Calu3 (cell line): ENCODE measurements at regions not wholly inside any gene's neighbourhood (a gene's known extent, or its start where the extent isn't known, plus 50 kb on each side); places are given as distances from the start of the nearest gene placed in this dataset.

Experiments used
- BruUV-seq: library from RNA; stranded (reverse); fragments of 400-500 nt; replicated peaks from 2 replicates; lab custom pipeline; 2021; lab: Mats Ljungman, UMichigan
- CTCF ChIA-PET: fragments of 300-600 bp; sonication (Branson Sonifier 250); formaldehyde crosslinking; loops from one replicate; lab custom pipeline; 2022; ENCODE audit warnings: antibody characterized with exemption; lab: Charles Lee
- DNase-seq: peaks from one replicate; pipeline ENCODE4 v3.0.0; 2022
- H3K27ac Mint-ChIP-seq: one replicate; pipeline ENCODE4 v1.8.0; 2022; ENCODE audit warnings: mixed read lengths; ENCODE audit not compliant: unreplicated experiment
- H3K27me3 Mint-ChIP-seq: one replicate; pipeline ENCODE4 v1.8.0; 2022; ENCODE audit warnings: mixed read lengths; ENCODE audit not compliant: unreplicated experiment
- H3K36me3 Mint-ChIP-seq: one replicate; pipeline ENCODE4 v1.8.0; 2022; ENCODE audit warnings: mild to moderate bottlenecking, moderate library complexity, mixed read lengths; ENCODE audit not compliant: insufficient read depth, unreplicated experiment
- H3K4me1 Mint-ChIP-seq: one replicate; pipeline ENCODE4 v1.8.0; 2022; ENCODE audit warnings: mild to moderate bottlenecking, low read depth, mixed read lengths; ENCODE audit not compliant: unreplicated experiment
- H3K4me3 Mint-ChIP-seq: one replicate; pipeline ENCODE4 v1.8.0; 2022; ENCODE audit warnings: mild to moderate bottlenecking, low read depth, moderate library complexity, mixed read lengths; ENCODE audit not compliant: unreplicated experiment
- H3K9me3 Mint-ChIP-seq: one replicate; pipeline ENCODE4 v1.8.0; 2022; ENCODE audit warnings: low read depth, mixed read lengths; ENCODE audit not compliant: unreplicated experiment
- intact Hi-C: fragments of 100-400 bp; cut with micrococcal nuclease; formaldehyde crosslinking; loops from one replicate; pipeline ENCODE4 v1.10.0; 2022; ENCODE audit not compliant: unreplicated experiment
- TF ChIP-seq, protein P1 (sequence below): fragments of 200-600 bp; IDR thresholded peaks from one replicate; pipeline ENCODE4 v1.8.0; 2022; ENCODE audit warnings: antibody characterized with exemption; ENCODE audit not compliant: unreplicated experiment

GRCh38 chr12:93954166-93955112, 193.9 kb upstream of the PLXNC1 start:
- CTCF ChIA-PET: no interaction called here
- Mint-ChIP-seq H3K27me3 (no peaks in the 10 kb centered on the region), H3K4me1 (no peaks in the 10 kb centered on the region), H3K4me3 (no peak overlapping the region), H3K9me3 (peaks cover 3% of the 10 kb centered on the region), H3K27ac (no peak overlapping the region), H3K36me3 (no peaks in the 10 kb centered on the region)
- TF ChIP-seq, protein P1, sequence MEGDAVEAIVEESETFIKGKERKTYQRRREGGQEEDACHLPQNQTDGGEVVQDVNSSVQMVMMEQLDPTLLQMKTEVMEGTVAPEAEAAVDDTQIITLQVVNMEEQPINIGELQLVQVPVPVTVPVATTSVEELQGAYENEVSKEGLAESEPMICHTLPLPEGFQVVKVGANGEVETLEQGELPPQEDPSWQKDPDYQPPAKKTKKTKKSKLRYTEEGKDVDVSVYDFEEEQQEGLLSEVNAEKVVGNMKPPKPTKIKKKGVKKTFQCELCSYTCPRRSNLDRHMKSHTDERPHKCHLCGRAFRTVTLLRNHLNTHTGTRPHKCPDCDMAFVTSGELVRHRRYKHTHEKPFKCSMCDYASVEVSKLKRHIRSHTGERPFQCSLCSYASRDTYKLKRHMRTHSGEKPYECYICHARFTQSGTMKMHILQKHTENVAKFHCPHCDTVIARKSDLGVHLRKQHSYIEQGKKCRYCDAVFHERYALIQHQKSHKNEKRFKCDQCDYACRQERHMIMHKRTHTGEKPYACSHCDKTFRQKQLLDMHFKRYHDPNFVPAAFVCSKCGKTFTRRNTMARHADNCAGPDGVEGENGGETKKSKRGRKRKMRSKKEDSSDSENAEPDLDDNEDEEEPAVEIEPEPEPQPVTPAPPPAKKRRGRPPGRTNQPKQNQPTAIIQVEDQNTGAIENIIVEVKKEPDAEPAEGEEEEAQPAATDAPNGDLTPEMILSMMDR: no peak
- BruUV-seq: no TSS peak
- no peak for DNase-seq
- intact Hi-C loops: no loop called here

DNA sequence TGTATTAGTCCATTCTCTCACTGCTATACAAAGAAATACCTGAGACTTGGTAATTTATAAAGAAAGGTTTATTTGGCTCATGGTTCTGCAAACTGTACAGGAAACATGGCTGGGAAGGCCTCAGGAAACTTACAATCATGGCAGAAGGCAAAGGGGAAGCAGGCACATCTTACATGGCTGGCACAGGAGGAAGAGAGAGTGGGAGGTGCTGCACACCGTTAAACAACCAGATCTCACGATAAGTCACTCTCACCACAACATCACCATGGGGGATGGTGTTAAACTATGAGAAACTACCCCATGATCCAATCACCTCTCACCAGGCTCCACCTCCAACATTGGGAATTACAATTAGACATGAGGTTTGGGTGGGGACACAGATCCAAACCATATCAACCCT, 191.8 kb upstream of the PLXNC1 start:
- no peak for DNase-seq
- Mint-ChIP-seq H3K4me1 (no peaks in the 10 kb centered on the region), H3K36me3 (no peaks in the 10 kb centered on the region), H3K27ac (no peak overlapping the region), H3K4me3 (no peak overlapping the region), H3K9me3 (no peaks in the 10 kb centered on the region), H3K27me3 (no peaks in the 10 kb centered on the region)
- intact Hi-C loops: no loop called here
- TF ChIP-seq, protein P1: no peak
- CTCF ChIA-PET: no interaction called here
- no TSS peak for BruUV-seq

DNA sequence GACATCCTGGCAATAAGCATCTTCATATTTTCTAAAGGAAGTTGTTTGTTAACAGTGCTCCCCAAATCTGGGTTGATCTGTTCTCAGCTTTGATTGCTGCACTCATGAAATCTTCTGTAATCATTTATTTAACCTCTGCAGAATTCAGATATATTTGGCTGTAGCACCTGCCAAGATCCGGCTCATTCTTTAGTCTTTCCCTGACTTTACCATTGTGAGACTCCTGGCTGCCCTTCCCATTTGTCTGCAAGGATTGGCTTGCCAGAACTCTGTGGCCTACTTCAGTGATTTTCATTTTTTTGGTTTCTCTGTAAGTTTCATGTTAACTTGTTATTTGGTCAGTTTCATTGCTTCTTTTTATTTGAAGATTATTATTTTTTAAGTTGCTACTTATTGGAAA, 191.2 kb upstream of the PLXNC1 start:
- Mint-ChIP-seq H3K27ac (no peak overlapping the region), H3K27me3 (no peaks in the 10 kb centered on the region), H3K4me1 (no peaks in the 10 kb centered on the region), H3K9me3 (no peaks in the 10 kb centered on the region), H3K4me3 (no peak overlapping the region), H3K36me3 (no peaks in the 10 kb centered on the region)
- BruUV-seq: no TSS peak
- CTCF ChIA-PET: no interaction called here
- DNase-seq: no peak
- TF ChIP-seq, protein P1: no peak
- intact Hi-C loops: no loop called here

GRCh38 chr12:93957870-93958269, 190.5 kb upstream of the PLXNC1 start:
- DNase-seq: no peak
- no peaks in the 10 kb centered on the region for H3K36me3 Mint-ChIP-seq
- H3K9me3 Mint-ChIP-seq: peaks cover 5% of the 10 kb centered on the region
- TF ChIP-seq, protein P1: no peak
- intact Hi-C loops: no loop called here
- no peaks in the 10 kb centered on the region for H3K4me1 Mint-ChIP-seq
- CTCF ChIA-PET: no interaction called here
- H3K27me3 Mint-ChIP-seq: no peaks in the 10 kb centered on the region
- no peak overlapping the region for H3K27ac Mint-ChIP-seq
- BruUV-seq: no TSS peak
- H3K4me3 Mint-ChIP-seq: no peak overlapping the region
